Astrocyte (in vitro differentiated cells and primary cell): ENCODE measurements at regions not wholly inside any gene's neighbourhood (a gene's known extent, or its start where the extent isn't known, plus 50 kb on each side); places are given as distances from the start of the nearest gene placed in this dataset.

Experiments
- DNase-seq: peaks from one replicate; pipeline ENCODE4 v3.0.0-alpha.2; 2010; ENCODE audit warnings: low read depth
- FAIRE-seq: peaks from 2 replicates; lab custom pipeline; 2011; peaks lifted over from hg19 to GRCh38; lab: Jason Lieb, UNC
- H2AFZ ChIP-seq: 2 replicates; pipeline ENCODE4 v1.6.0; 2012; ENCODE audit warnings: low read depth, low read length, inconsistent platforms
- H3K27ac ChIP-seq: 2 replicates; pipeline ENCODE4 v1.5.1; 2011; ENCODE audit warnings: low read depth, low read length, inconsistent platforms
- H3K27me3 ChIP-seq: 2 replicates; pipeline ENCODE4 v1.6.0; 2011; ENCODE audit warnings: low read length, inconsistent platforms; ENCODE audit not compliant: insufficient read depth
- H3K36me3 ChIP-seq: 2 replicates; pipeline ENCODE4 v1.5.1; 2011; ENCODE audit warnings: low read length, inconsistent platforms; ENCODE audit not compliant: insufficient read depth
- H3K4me1 ChIP-seq: 2 replicates; pipeline ENCODE4 v1.5.1; 2011; ENCODE audit warnings: low read length, inconsistent platforms; ENCODE audit not compliant: insufficient read depth
- H3K4me2 ChIP-seq: 2 replicates; pipeline ENCODE4 v1.6.0; 2012; ENCODE audit warnings: low read length, inconsistent platforms
- H3K4me3 ChIP-seq: 2 replicates; pipeline ENCODE4 v1.5.1; 2011; ENCODE audit warnings: low read depth, mild to moderate bottlenecking, low read length, inconsistent platforms; ENCODE audit not compliant: insufficient read depth
- H3K79me2 ChIP-seq: 2 replicates; pipeline ENCODE4 v1.6.0; 2012; ENCODE audit warnings: mild to moderate bottlenecking, low read length, inconsistent platforms; ENCODE audit not compliant: insufficient read depth
- H3K9ac ChIP-seq: 2 replicates; pipeline ENCODE4 v1.6.0; 2012; ENCODE audit warnings: mild to moderate bottlenecking, low read length, inconsistent platforms
- H3K9me3 ChIP-seq: 2 replicates; pipeline ENCODE4 v1.5.1; 2012; ENCODE audit warnings: low read depth, mild to moderate bottlenecking, low read length, inconsistent platforms; ENCODE audit not compliant: insufficient read depth
- H4K20me1 ChIP-seq: 2 replicates; pipeline ENCODE4 v1.6.0; 2012; ENCODE audit warnings: low read length, inconsistent platforms; ENCODE audit not compliant: insufficient read depth
- H3K27ac Mint-ChIP-seq: one replicate; pipeline ENCODE4 v1.8.0; 2021; ENCODE audit warnings: mild to moderate bottlenecking, mixed read lengths; ENCODE audit not compliant: unreplicated experiment
- H3K27me3 Mint-ChIP-seq: one replicate; pipeline ENCODE4 v1.8.0; 2021; ENCODE audit warnings: low read depth, mixed read lengths; ENCODE audit not compliant: unreplicated experiment
- H3K36me3 Mint-ChIP-seq: one replicate; pipeline ENCODE4 v1.8.0; 2021; ENCODE audit warnings: low read depth, mixed read lengths; ENCODE audit not compliant: unreplicated experiment
- H3K4me1 Mint-ChIP-seq: one replicate; pipeline ENCODE4 v1.8.0; 2021; ENCODE audit warnings: low read depth, mixed read lengths; ENCODE audit not compliant: unreplicated experiment
- H3K4me3 Mint-ChIP-seq: one replicate; pipeline ENCODE4 v1.8.0; 2021; ENCODE audit warnings: mild to moderate bottlenecking, moderate library complexity, mixed read lengths; ENCODE audit not compliant: unreplicated experiment
- H3K9me3 Mint-ChIP-seq: one replicate; pipeline ENCODE4 v1.8.0; 2021; ENCODE audit warnings: mild to moderate bottlenecking, mixed read lengths; ENCODE audit not compliant: unreplicated experiment
- CTCF ChIP-seq: IDR thresholded peaks from 2 replicates; pipeline ENCODE4 v1.5.1; 2011; ENCODE audit warnings: low read depth, mild to moderate bottlenecking, inconsistent platforms, low read length, moderate library complexity; ENCODE audit not compliant: insufficient read depth
- EZH2 ChIP-seq: IDR thresholded peaks from 2 replicates; pipeline ENCODE4 v1.6.1; 2012; ENCODE audit warnings: mild to moderate bottlenecking, low read length, inconsistent platforms; ENCODE audit not compliant: insufficient read depth

GRCh38 chr18:77376043-77376732 lies 126.5 kb downstream of the GALR1 start:
- Histone ChIP-seq H3K4me2 (no peak overlapping the region), H4K20me1 (no peaks in the 10 kb centered on the region), H2AFZ (no peak overlapping the region), H3K9ac (no peak overlapping the region), H3K9me3 (no peaks in the 10 kb centered on the region), H3K4me1 (no peaks in the 10 kb centered on the region), H3K27ac (no peak overlapping the region), H3K36me3 (no peaks in the 10 kb centered on the region), H3K27me3 (no peaks in the 10 kb centered on the region), H3K4me3 (no peak overlapping the region), H3K79me2 (no peaks in the 10 kb centered on the region)
- DNase-seq (no peak), FAIRE-seq (no peak)
- Mint-ChIP-seq H3K36me3 (no peaks in the 10 kb centered on the region), H3K27me3 (peaks cover 15% of the 10 kb centered on the region), H3K27ac (no peak overlapping the region), H3K4me3 (no peak overlapping the region), H3K4me1 (peaks cover 3% of the 10 kb centered on the region), H3K9me3 (peaks cover 2% of the 10 kb centered on the region)
- no peak for TF ChIP-seq EZH2
- no peak for TF ChIP-seq CTCF

- FAIRE-seq, result no peak
- H3K27ac Mint-ChIP-seq, result no peak overlapping the region
- H3K79me2 ChIP-seq, result no peaks in the 10 kb centered on the region
- no peaks in the 10 kb centered on the region for H3K9me3 ChIP-seq
- DNase-seq, result no peak
- H2AFZ ChIP-seq, result no peak overlapping the region
- no peak overlapping the region for H3K27ac ChIP-seq
- H3K4me1 Mint-ChIP-seq, result peaks cover 3% of the 10 kb centered on the region
- H3K27me3 ChIP-seq, result no peaks in the 10 kb centered on the region
- H3K4me3 ChIP-seq, result no peak overlapping the region
- no peaks in the 10 kb centered on the region for H3K36me3 Mint-ChIP-seq
- H3K9ac ChIP-seq, result no peak overlapping the region
- H4K20me1 ChIP-seq, result no peaks in the 10 kb centered on the region
- H3K36me3 ChIP-seq, result no peaks in the 10 kb centered on the region
- peaks cover 2% of the 10 kb centered on the region for H3K9me3 Mint-ChIP-seq
- no peak overlapping the region for H3K4me3 Mint-ChIP-seq
- H3K4me2 ChIP-seq, result no peak overlapping the region
- H3K4me1 ChIP-seq, result no peaks in the 10 kb centered on the region
- H3K27me3 Mint-ChIP-seq, result peaks cover 19% of the 10 kb centered on the region
- TF ChIP-seq EZH2 (no peak), CTCF (no peak)
Measured at GRCh38 chr18:77376733-77377094, 127.1 kb downstream of the GALR1 start.

- H3K4me1 Mint-ChIP-seq, result peaks cover 3% of the 10 kb centered on the region
- H3K9me3 Mint-ChIP-seq, result peaks cover 2% of the 10 kb centered on the region
- Histone ChIP-seq H3K9ac (no peak overlapping the region), H2AFZ (no peak overlapping the region), H3K79me2 (no peaks in the 10 kb centered on the region), H3K4me2 (no peak overlapping the region), H4K20me1 (no peaks in the 10 kb centered on the region), H3K27ac (no peak overlapping the region), H3K4me3 (no peak overlapping the region), H3K27me3 (no peaks in the 10 kb centered on the region), H3K36me3 (no peaks in the 10 kb centered on the region), H3K4me1 (no peaks in the 10 kb centered on the region), H3K9me3 (no peaks in the 10 kb centered on the region)
- FAIRE-seq, result no peak
- no peak overlapping the region for H3K27ac Mint-ChIP-seq
- no peak for DNase-seq
- no peak overlapping the region for H3K4me3 Mint-ChIP-seq
- peaks cover 21% of the 10 kb centered on the region for H3K27me3 Mint-ChIP-seq
- no peaks in the 10 kb centered on the region for H3K36me3 Mint-ChIP-seq
- TF ChIP-seq EZH2 (no peak), CTCF (no peak)
Measured at GRCh38 chr18:77377813-77378212, 128.2 kb downstream of the GALR1 start.
